HuH-7.5 (cell line): ENCODE measurements at regions not wholly inside any gene's neighbourhood (a gene's known extent, or its start where the extent isn't known, plus 50 kb on each side); places are given as distances from the start of the nearest gene placed in this dataset.
"Not testable (repeated sequence)": the region's sequence is repeated elsewhere in the genome, so short reads cannot be mapped to it uniquely, and the experiment has no call there.

Experiments
- DNase-seq: peaks from one replicate; pipeline ENCODE4 v3.0.0; 2011; ENCODE audit warnings: low spot score

DNA sequence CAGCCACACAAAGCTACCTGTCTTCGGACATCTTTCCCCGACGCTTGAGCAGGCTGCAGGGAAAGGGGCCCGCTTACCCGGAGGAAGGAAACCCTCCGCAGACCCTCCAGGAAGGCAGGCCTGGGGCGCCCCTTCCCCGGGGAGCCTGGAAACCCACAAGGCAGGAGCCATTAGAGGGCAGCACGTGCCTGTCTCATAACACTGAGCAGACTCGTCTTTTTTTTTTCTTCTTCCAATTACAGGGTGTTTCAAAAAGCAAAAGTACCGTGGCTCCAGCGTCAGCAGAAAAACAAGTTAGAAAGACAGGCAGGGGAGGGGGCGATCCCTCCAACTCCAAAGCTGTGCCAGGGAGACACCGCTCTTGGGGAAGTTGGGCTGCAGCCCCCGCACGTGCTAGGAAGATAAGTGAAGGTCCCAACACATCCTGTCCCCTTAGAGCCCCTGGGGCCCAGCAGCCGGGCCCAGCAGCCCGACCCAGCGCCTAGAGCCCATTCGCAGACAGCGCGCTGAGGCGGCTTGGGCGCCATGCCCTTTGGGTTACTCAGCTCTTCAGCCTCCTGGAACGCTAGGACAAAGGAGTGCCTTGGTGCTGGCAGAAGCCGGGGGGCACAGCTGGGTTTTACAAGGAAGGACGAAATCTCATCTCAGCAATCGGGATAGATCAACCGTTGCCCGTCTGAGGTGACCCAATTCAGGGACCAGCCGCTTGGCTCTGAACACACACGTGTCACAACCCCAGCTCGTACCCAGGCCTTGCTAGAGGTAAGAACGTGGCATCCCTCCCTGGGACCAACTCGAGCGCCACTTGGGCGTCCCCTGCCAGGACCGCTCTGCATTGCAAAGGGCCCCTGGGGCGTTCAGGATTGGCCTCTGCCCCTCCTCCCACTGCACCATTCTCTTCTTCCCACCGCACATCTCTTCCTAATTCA lies 136.3 kb downstream of the LY86 start:
- DNase-seq = peak; percentile 59

DNA sequence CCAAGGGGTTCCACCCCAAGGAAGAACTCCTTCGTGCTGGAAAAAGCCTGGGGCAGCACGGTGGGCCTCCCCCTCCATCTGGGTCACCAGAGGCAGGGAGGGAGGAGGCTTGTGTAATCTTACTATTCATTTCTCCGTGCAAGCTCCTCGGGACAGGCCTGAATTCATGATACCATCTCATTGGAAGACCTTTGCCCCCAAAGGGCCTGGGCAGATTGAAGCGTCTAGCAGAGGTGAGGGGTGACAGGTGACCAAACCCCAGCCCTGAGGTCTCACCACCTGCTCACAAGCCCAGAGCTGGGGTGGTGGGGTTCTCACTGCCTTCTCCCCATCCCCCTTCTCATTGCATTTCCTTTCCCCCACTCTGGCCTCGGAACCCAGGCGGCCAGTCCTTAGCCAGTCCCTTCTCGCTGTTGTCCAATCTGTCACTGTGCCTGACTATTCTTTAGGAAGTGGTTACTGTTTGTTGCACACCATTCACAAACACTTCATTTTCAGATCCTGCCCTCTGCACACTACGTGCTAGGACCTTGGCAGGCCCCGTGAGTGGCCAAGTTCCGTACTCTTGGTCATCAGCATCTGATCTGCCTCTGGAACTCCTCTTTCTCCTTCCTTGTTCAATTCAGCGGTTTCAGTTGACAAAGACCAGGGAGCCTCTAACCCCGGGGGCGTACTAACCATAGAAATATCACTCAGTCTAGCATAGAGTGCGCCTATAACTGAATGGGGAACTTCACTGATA lies 137.1 kb downstream of the LY86 start:
- no peak for DNase-seq

DNA sequence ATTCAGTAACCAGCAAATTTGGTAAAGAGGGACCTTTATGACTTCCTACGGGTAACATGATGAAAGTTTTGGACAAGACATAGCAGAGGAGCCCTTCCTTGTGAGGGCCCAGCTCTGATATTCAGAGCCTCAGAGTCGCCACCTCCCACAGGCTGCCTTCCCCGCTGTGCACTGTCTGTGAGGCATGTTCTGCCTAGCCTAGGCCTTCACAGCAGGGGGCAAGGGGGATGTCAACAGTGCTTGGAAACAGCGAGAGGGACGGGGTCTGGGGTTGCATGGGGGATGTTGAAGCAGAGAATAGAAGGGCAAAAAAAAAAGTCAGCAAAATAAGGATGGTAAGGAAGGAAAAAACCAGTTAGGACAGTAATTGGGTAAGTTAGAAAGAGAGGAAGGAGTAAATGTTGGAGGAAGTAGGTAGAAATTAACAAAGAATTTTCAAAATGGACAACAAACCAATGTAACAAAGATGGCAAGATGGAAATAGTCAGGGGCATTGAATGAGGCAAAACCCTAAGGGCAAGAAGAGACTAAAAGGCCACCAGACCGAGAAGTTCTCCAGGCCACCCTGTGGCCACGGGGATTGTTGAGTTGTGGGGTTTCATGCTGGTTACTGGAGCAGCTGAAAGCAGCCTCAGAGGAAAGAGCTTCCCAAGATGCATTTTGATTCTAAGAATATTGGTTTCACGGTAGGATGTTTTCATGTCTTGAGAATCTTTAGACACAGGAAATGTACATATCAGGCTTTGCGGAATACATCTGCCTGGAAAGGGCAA lies 139.8 kb downstream of the LY86 start:
- no peak for DNase-seq

DNA sequence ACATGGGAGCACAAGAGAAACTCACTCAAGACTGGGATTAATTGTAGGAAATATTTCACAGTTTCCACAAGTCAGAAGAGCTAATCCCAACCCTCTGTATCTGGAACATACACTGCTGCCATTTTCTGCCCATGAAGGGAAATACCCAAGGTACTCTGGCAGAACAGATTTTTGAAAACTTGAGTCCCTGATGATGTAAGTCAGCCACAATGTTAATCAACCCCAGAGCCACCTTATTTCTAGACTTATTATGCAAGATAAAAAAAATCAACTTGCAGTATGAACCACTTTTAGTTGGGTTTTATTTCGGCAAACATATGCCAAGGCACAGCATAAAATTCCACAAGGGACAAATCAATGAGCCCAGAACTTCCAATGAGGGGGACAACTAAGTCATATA lies 141.5 kb downstream of the LY86 start:
- DNase-seq = no peak

DNA sequence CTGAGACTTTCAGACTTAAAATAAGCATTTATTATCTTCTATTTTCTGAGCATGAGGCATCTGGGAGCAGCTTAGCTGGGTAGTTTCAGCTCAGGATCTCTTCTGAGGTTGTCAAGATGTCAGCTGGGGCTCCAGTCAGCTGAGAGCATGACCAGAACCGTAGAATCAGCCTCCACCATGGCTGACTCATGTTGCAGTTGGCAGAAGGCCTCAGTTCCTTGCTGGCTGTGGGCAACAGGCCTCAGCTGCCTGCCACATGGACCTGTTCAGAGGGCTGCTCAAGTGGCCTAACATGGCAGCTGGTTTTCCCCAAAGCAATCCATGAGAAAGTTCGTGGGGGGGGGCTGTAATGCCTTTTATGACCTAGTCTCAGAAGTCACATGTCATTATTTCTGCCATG lies 142.3 kb downstream of the LY86 start:
- DNase-seq = no peak

DNA sequence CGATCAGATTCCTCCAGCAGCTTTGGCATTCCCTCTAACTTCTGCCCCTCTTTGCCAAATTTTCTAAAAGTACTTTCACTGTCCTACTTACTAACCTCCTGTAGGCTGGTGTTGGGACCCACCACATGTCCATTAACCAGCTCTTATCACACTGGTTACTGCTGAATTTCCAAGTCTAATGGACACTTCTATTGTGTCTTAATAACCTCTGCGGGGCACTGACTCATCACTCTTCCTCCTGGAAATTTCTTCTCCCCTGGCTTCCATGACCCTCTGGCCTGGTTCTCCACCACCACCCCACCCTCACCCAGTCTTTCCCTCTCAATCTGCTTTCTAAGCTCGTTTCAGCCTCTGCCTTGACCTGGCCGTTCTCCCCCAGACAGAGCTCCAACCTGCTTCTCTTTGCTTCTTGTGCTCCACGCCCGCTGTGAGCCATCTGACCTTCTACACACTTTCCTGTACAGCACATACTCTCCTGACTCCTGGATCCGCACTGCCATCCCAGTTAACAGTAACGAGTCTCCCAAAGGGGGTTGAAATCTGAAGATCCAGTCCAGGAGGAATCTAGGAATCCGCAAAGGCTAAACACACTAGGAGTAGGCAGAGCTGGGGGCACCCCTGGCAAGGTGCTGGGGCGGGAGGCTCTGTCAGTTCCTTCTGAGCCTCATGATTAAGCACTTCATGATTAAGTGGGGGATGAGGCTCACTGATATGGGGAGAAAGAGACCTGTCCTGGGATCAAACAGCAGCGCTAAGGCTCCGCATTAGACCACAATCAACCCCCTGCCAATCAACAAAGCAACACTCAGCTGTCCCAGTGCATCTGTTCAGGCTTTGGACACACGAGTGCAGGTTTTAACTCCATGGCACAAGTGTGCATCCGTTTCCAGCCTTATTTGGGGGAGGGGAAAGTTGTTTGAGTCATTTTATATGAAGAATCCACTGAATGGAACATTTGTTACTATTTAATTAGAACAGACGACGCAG lies 146.3 kb downstream of the LY86 start:
- DNase-seq = no peak

DNA sequence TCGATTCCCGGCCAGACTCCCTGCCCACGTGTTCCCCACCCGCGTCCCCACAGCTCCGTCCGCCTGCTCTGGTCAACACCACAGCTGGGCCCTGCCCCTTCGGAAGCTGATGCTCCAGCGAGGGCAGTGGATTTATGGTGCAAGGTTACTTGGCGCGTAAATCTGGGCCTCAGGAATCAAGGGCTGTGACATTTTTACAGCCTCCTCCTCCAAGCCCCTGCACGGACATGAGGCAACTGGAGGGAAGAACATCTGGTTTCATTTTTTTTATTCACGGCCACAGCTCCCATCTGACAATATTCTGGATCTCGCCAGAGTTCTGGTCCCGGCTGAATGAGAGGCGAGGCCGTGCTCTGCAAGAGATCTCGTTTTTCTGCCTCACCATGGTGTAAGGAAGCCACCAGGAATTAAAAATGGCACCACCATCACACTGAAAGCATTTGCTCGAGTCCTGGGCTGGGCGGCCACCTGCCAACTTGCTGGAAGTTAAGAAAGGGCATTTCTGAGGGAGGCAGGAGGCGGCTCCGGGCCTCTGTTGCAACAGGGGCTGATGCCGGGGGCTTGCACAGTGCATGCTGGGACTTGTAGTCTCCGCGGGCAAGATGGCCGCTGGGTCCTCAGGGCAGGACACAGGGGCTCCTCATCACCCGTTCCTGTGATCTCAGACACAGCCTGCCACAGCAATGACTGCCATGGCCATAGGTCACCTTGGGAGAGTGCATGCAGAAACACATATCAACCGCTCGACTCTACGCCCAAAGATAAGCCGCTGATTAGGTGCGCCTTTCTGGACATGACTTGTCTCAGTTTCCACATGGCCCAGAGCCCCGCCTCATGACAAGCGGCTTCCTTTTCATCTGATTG lies 148.5 kb downstream of the LY86 start:
- DNase-seq = peak; percentile 77

DNA sequence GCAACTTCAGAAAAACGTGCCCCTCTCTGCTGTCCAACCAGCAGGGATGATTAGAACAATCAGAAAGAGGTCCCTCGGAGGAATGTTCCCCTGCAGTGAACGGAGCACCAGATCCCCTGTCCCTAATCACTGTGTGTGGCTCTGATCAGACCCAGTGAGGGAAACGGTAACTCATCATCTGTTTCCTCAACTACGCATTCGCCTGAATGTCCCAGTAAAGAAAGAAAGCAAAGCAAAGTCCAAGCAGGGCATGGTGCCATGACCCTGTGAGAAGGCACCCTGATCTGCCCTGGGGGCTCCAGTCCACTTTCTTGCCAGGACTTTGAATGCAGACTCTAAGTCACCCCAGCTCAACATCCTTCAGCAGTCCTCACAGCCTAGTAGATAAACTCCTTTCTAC lies 149.2 kb downstream of the LY86 start:
- DNase-seq = no peak

DNA sequence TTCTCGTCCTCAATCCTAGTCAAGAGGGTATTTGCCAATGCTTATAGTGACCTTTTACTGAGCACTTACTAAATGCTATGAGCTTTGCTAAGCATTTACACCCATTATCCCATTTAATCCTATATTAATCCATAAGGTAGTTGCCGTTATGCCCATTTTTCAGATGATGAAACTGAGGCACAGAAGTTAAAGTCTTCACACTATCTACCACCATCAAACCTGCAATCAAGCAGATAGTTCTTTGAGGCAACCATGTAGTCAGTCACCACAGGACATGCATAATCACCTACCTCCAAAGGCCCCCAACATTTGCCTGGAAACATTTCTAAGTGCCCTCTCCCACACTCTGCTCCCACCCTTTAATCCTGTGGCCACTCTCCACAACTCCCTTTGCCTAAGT lies 149.6 kb downstream of the LY86 start:
- no peak for DNase-seq

DNA sequence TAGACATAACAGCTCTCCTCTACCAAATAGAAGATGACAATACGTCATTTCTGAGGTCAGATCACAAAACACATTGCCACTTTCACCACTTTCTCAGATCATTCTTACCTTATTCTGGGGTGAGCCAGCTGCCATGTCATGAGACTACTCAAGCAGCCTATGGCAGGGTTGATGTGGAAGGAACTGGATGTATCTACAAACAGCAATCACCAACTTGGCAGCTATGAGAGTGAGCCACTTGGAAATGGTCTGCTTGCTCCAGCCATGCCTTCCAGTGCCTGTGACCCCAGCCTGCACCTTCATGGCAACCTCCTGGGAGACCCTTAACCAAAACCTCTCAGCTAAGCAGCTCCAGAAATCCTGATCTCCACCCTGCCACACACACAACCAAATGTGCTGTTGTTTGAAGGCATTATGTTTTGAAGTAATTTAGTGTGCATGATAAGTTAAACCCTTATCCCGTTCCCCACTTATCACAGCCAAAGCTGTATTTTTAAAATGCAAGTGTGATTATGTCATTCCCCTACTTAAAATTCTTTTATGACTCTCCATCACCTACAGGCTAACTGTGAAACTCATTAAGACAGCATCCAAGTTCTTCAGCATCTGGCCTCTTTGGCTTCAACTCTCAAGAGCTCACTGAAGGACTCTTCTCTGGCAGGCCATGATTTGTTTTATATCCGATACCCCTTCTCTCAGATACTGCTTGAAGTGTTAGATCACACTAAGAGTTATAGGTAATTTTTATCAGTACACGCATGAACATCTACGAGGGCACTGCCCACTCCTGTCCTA lies 150.6 kb downstream of the LY86 start:
- no peak for DNase-seq

DNA sequence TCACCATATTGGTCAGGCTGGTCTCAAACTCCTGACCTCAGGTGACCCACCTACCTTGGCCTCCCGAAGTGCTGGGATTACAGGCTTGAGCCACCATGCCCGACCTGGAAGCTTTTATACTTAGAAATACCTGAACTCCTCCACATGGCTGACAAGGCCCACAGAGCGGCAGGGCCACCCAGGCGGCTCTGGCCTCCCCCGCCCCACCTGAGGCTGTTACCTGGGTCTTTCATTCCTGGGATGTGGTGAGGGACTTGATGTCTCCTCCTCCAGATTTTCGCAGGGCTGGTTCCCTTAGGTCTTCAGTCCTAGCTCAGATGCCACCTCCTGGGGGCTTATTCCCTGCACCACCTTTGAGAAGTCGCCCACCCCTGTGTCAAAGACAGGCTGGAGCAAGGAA lies 152.1 kb downstream of the LY86 start:
- no peak for DNase-seq

DNA sequence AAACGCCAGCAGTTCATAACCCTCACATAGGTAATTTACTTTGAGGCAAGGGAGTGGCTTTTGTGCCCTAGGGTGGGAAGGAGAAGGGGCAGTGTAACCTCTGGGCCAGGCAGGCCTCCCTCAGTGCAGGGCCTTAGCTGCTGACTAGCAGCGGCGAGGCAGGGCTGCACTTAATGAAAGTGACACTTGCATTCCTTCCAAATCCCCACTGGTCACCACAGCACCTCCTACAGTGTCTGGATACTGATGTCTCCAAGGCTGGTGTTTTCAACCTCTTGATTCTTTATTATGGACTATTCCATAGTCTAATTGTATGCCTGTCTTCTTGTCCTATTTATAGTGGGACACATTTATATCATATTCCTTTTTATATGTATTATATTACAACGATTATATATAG lies 152.7 kb downstream of the LY86 start:
- DNase-seq = no peak

DNA sequence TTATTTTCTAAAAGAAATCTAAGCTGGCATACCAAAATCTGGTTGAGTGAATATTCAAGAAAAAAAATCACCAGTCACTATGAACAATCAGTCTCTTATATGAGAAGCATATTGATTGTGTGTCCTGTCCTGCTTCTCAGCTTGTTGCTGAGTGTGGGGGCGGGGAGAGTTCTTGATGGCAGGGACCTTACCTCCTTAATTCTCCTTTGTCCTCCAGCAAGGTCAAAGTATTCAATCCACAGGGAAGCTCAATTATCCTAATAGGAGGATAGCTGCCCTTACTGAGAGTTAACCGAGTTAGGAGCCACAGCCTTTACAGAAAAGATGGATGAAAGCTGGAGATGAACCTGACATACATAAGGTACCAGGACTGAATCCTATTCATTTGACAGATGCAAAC lies 154.0 kb downstream of the LY86 start:
- DNase-seq = no peak

DNA sequence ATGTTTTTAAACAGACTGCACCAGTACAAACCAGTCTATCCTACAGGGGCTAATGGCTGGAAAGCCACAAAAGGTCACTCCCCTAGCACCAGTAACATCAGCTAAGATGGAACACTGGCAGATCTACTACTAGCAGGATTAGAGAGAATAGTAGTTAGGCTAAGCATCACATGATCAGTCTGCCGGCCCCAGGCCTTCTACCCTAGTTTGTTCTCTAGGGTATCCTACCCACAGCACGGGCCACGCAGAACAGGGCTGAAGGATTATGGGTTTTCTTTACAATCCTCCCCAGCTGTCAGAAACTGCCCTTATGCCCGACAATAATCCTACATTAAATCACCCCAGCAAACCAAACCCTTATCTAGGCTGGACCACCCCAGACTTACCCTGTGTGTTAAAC lies 156.0 kb downstream of the LY86 start:
- no peak for DNase-seq

DNA sequence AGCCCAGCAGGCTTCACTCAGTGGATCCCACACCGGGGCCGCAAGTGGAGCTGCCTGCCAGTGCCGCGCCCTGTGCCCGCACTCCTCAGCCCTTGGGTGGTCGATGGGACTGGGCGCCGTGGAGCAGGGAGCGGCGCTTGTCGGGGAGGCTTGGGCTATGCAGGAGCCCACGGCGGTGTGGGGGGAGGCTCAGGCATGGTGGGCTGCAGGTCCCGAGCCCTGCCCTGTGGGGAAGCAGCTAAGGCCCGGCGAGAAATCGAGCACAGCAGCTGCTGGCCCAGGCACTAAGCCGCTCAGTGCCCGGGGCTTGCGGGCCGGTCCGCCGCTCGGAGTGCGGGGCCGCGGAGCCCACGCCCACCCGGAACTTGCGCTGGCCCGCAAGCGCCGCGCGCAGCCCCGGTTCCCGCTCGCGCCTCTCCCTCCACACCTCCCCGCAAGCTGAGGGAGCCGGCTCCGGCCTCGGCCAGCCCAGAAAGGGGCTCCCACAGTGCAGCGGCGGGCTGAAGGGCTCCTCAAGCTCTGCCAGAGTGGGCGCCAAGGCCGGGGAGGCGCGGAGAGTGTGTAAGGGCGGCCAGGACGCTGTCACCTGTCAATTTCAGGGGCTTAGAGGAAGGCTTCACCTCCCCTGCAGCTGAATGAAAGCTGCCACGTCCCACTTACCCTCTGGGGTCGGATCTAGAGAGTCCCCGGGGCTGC lies 157.3 kb downstream of the LY86 start:
- DNase-seq = not testable (repeated sequence)

DNA sequence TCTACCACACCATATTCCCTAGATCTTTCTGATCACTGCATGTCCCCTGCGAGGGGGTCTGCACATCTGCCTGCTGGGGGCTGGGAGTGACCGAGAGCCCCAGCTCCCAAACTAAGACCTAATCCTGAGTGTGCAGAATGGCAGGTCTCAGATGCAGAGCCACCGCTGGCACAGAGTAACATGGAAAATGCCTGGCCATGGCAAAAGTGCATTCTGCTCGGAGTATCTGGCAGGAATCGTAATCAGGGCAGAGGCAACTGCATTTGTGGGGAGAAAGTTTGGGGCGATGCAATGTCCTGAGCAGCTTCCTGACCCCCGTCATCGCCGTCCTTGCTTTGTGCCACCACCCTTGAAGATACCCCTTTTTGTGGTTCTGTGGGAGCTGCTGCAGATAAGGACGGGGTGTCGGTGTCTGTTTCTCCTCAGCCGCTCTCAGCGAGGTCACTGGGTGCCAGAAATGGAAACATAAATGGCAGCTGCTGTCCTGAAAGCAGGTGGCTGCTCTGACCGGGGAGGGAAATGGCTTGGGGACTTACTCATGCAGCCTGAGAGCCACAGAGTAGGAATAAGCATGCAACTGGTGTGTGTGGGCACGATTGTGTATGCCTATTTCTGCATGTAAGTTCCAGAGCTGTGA lies 157.9 kb downstream of the LY86 start:
- DNase-seq = no peak

DNA sequence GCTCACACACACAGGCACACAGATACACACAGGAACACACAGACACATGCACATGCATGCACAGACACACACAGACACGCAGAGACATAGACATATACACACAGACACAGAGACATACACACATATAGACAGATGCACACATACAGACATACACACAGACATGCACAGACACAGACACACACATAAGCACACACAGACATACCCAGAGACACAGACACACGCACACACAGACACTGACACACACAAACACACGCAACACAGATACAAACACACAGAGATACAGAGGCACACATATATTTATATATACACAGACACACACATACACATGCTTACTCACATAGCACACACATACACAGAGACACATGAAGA lies 158.4 kb downstream of the LY86 start:
- no peak for DNase-seq

DNA sequence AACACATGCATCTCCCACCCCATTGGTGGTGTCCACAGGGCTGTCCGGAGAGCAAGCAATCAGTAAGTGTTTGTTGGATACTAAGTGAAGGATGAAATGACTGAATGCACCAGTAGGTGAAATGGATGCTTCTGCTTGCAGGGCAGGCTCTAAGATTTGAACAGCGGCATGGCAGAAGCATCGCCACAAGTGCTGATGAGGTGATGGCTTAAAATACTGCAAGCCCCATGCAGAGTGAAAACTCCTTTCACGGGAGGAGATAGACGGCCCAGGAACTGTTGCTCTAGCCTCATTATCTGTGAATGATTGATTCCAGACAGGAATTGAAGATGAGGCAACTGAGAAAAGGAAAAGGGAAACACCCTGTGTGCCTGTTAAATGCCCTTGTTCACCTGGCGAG lies 158.9 kb downstream of the LY86 start:
- no peak for DNase-seq

DNA sequence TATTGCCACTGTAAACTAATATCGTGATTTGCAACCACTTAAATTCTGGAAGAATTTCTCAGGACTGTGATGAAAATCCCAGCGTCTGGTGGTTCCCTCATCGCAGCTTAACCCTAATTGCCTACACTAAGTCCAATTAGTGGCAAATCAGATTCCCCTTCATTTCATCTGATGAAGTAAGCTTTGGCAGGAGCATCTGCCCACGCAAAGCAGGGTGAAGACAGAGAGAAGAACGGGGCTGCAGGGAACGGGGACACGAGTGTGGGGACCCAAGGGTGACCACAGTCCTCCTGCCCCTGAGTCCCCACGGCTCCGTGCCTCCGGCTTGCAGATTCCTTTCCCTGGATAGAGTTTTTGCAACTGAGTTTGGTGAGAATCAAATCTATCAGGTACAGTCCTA lies 159.5 kb downstream of the LY86 start:
- no peak for DNase-seq
